HEK293 (cell line): ENCODE measurements at regions not wholly inside any gene's neighbourhood (a gene's known extent, or its start where the extent isn't known, plus 50 kb on each side); places are given as distances from the start of the nearest gene placed in this dataset.

ENCODE experiments used
- CTCF ChIA-PET: fragments of 350-600 bp; formaldehyde crosslinking; extraction: SDS; loops from one replicate; lab custom pipeline; 2021; ENCODE audit warnings: antibody characterized with exemption; lab: Yijun Ruan, JAX
- POLR2A ChIA-PET: fragments of 300-600 bp; formaldehyde crosslinking; extraction: SDS; loops from one replicate; lab custom pipeline; 2020; ENCODE audit warnings: antibody characterized with exemption, inconsistent platforms; lab: Yijun Ruan, JAX
- H3K27ac ChIP-seq: fragments of 200-500 bp; sonication (Bioruptor generic); 2 replicates; pipeline ENCODE4 v1.5.1; 2014; ENCODE audit warnings: low read depth, low read length, control low read depth, inconsistent platforms; ENCODE audit errors: extremely low read depth
- H3K36me3 ChIP-seq, 2 experiments: fragments of 200-500 bp in 1 of 2; sonication (Bioruptor generic) in 1 of 2; 1 replicate in 1 of 2; 2 replicates in 1 of 2; pipeline ENCODE4 v1.5.1; 2014 to 2017; ENCODE audit warnings: inconsistent platforms in 2 of 2, low read length in 2 of 2; ENCODE audit not compliant: control insufficient read depth in 2 of 2, insufficient read depth in 1 of 2
- H3K4me1 ChIP-seq: fragments of 200-500 bp; sonication (Bioruptor generic); 2 replicates; pipeline ENCODE4 v1.5.1; 2014; ENCODE audit warnings: mild to moderate bottlenecking, low read length, inconsistent platforms; ENCODE audit not compliant: control insufficient read depth, insufficient read depth
- H3K4me3 ChIP-seq: 2 replicates; pipeline ENCODE4 v1.5.1; 2011; ENCODE audit warnings: low read depth, mild to moderate bottlenecking, control low read depth, low read length, moderate library complexity
- H3K9me3 ChIP-seq: fragments of 200-500 bp; sonication (Bioruptor generic); 2 replicates; pipeline ENCODE4 v1.5.1; 2014; ENCODE audit warnings: low read depth, low read length, inconsistent platforms; ENCODE audit not compliant: control insufficient read depth, insufficient read depth
- KLF16 ChIP-seq: fragments of 450-650 bp; formaldehyde crosslinking; IDR thresholded peaks from 2 replicates; pipeline ENCODE4 v1.5.1; 2017; ENCODE audit warnings: missing biosample characterization, missing genetic modification characterization
- KLF8 ChIP-seq: fragments of 450-650 bp; formaldehyde crosslinking; IDR thresholded peaks from 2 replicates; pipeline ENCODE4 v1.5.1; 2016; ENCODE audit warnings: missing biosample characterization, missing genetic modification characterization
- MZF1 ChIP-seq: fragments of 450-650 bp; formaldehyde crosslinking; IDR thresholded peaks from 2 replicates; pipeline ENCODE4 v1.5.1; 2017; ENCODE audit warnings: missing biosample characterization, missing genetic modification characterization, borderline replicate concordance
- OSR2 ChIP-seq: fragments of 450-650 bp; formaldehyde crosslinking; IDR thresholded peaks from 2 replicates; pipeline ENCODE4 v1.5.1; 2016; ENCODE audit warnings: missing biosample characterization, missing genetic modification characterization
- OVOL3 ChIP-seq: fragments of 450-650 bp; formaldehyde crosslinking; IDR thresholded peaks from 2 replicates; pipeline ENCODE4 v1.5.1; 2016; ENCODE audit warnings: missing biosample characterization, missing genetic modification characterization
- RBAK ChIP-seq: fragments of 450-650 bp; formaldehyde crosslinking; IDR thresholded peaks from 2 replicates; pipeline ENCODE4 v1.5.1; 2016; ENCODE audit warnings: missing biosample characterization, missing genetic modification characterization
- REST ChIP-seq: fragments of 450-650 bp; formaldehyde crosslinking; IDR thresholded peaks from 2 replicates; pipeline ENCODE4 v1.5.1; 2016; ENCODE audit warnings: missing biosample characterization, missing genetic modification characterization
- SCRT1 ChIP-seq: fragments of 450-650 bp; formaldehyde crosslinking; IDR thresholded peaks from 2 replicates; pipeline ENCODE4 v1.5.1; 2016; ENCODE audit warnings: missing biosample characterization, missing genetic modification characterization, borderline replicate concordance
- SCRT2 ChIP-seq: fragments of 450-650 bp; formaldehyde crosslinking; IDR thresholded peaks from 2 replicates; pipeline ENCODE4 v1.5.1; 2016; ENCODE audit warnings: missing biosample characterization, missing genetic modification characterization
- ZBTB11 ChIP-seq: fragments of 450-650 bp; formaldehyde crosslinking; conservative IDR thresholded peaks from 2 replicates; pipeline ENCODE4 v1.5.1; 2016; ENCODE audit warnings: low read depth, missing biosample characterization, missing genetic modification characterization
- ZBTB26 ChIP-seq: fragments of 450-650 bp; formaldehyde crosslinking; optimal IDR thresholded peaks from 2 replicates; pipeline ENCODE3; 2016; ENCODE audit warnings: missing biosample characterization, mild to moderate bottlenecking, missing genetic modification characterization
- ZBTB8A ChIP-seq: fragments of 450-650 bp; formaldehyde crosslinking; IDR thresholded peaks from 2 replicates; pipeline ENCODE4 v1.5.1; 2016; ENCODE audit warnings: missing biosample characterization, missing genetic modification characterization
- ZNF121 ChIP-seq: fragments of 450-650 bp; formaldehyde crosslinking; IDR thresholded peaks from 2 replicates; pipeline ENCODE4 v1.5.1; 2016; ENCODE audit warnings: missing biosample characterization, missing genetic modification characterization
- ZNF19 ChIP-seq: fragments of 450-650 bp; formaldehyde crosslinking; IDR thresholded peaks from 2 replicates; pipeline ENCODE4; 2016; ENCODE audit warnings: missing biosample characterization, missing genetic modification characterization, low read depth
- ZNF350 ChIP-seq: fragments of 450-650 bp; formaldehyde crosslinking; IDR thresholded peaks from 2 replicates; pipeline ENCODE4 v1.5.0; 2017; ENCODE audit warnings: missing biosample characterization, mild to moderate bottlenecking, missing genetic modification characterization
- ZNF449 ChIP-seq: fragments of 450-650 bp; formaldehyde crosslinking; IDR thresholded peaks from 2 replicates; pipeline ENCODE4 v1.5.1; 2017; ENCODE audit warnings: missing biosample characterization, mild to moderate bottlenecking, missing genetic modification characterization, moderate library complexity
- ZNF555 ChIP-seq: fragments of 450-650 bp; formaldehyde crosslinking; conservative IDR thresholded peaks from 2 replicates; pipeline ENCODE4 v1.5.1; 2017; ENCODE audit warnings: missing biosample characterization, mild to moderate bottlenecking, missing genetic modification characterization, inconsistent platforms
- ZNF629 ChIP-seq: fragments of 450-650 bp; formaldehyde crosslinking; IDR thresholded peaks from 2 replicates; pipeline ENCODE4 v1.5.1; 2017; ENCODE audit warnings: missing biosample characterization, missing genetic modification characterization
- ZNF701 ChIP-seq: fragments of 450-650 bp; formaldehyde crosslinking; IDR thresholded peaks from 2 replicates; pipeline ENCODE4 v1.5.1; 2016; ENCODE audit warnings: missing biosample characterization, missing genetic modification characterization
- ZNF707 ChIP-seq: fragments of 450-650 bp; formaldehyde crosslinking; IDR thresholded peaks from 2 replicates; pipeline ENCODE4 v1.5.1; 2016; ENCODE audit warnings: missing biosample characterization, missing genetic modification characterization
- ZNF843 ChIP-seq: fragments of 450-650 bp; formaldehyde crosslinking; IDR thresholded peaks from 2 replicates; pipeline ENCODE4 v1.5.1; 2016; ENCODE audit warnings: missing biosample characterization, missing genetic modification characterization
- ZSCAN30 ChIP-seq: fragments of 450-650 bp; IDR thresholded peaks from 2 replicates; pipeline ENCODE4 v1.5.1; 2018; ENCODE audit warnings: missing biosample characterization, mild to moderate bottlenecking, missing genetic modification characterization, moderate library complexity
- TF ChIP-seq, protein P1 (sequence below): fragments of 450-650 bp; formaldehyde crosslinking; IDR thresholded peaks from 2 replicates; pipeline ENCODE4 v1.5.1; 2016; ENCODE audit warnings: missing biosample characterization, missing genetic modification characterization, low read depth

GRCh38 chr7:96624954-96625353 lies 84.7 kb downstream of the SEM1 start (continued):
- TF ChIP-seq ZNF449 (tag by site-specific recombination) (no peak), OSR2 (tag by site-specific recombination) (no peak), ZNF701 (no peak), ZNF121 (tag by site-specific recombination) (no peak), ZNF555 (tag by site-specific recombination) (no peak), KLF16 (tag by site-specific recombination) (no peak), REST (tag by site-specific recombination) (no peak), RBAK (tag by site-specific recombination) (no peak)

- CTCF ChIA-PET: no interaction called here
- H3K36me3 ChIP-seq: no peaks in the 10 kb centered on the region
- peaks cover 14% of the 10 kb centered on the region for H3K4me1 ChIP-seq
- H3K4me3 ChIP-seq: no peak overlapping the region
- no peaks in the 10 kb centered on the region for H3K9me3 ChIP-seq
- POLR2A ChIA-PET: no interaction called here
- peak overlapping the region; percentile 36 for H3K27ac ChIP-seq
- no peak for TF ChIP-seq ZBTB26 (tag by site-specific recombination)
- TF ChIP-seq ZNF843 (tag by site-specific recombination): peak; percentile 99
- TF ChIP-seq SCRT1: peak; percentile 94
- TF ChIP-seq OVOL3 (tag by site-specific recombination): peak; percentile 89; the same call in 1 of the 2 replicates
- TF ChIP-seq, protein P1, sequence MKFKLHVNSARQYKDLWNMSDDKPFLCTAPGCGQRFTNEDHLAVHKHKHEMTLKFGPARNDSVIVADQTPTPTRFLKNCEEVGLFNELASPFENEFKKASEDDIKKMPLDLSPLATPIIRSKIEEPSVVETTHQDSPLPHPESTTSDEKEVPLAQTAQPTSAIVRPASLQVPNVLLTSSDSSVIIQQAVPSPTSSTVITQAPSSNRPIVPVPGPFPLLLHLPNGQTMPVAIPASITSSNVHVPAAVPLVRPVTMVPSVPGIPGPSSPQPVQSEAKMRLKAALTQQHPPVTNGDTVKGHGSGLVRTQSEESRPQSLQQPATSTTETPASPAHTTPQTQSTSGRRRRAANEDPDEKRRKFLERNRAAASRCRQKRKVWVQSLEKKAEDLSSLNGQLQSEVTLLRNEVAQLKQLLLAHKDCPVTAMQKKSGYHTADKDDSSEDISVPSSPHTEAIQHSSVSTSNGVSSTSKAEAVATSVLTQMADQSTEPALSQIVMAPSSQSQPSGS (tag by site-specific recombination): peak; percentile 54; the same call in 1 of the 2 replicates
- TF ChIP-seq SCRT2: peak; percentile 70
- TF ChIP-seq ZNF19 (tag by site-specific recombination): peak; percentile 64; the same call in 1 of the 2 replicates
- no peak for TF ChIP-seq ZNF629 (tag by site-specific recombination)
- no peak for TF ChIP-seq ZNF707 (tag by site-specific recombination)
- TF ChIP-seq ZNF350 (tag by site-specific recombination): no peak
- TF ChIP-seq MZF1: peak; percentile 89; the same call in 1 of the 2 replicates
- peak; percentile 93 for TF ChIP-seq ZSCAN30 (tag by site-specific recombination)
- 0 out of 2 replicates have a peak, but pooled peaks have one; percentile 23 for TF ChIP-seq ZBTB11 (tag by site-specific recombination)
- TF ChIP-seq KLF8: no peak
- TF ChIP-seq OSR2 (tag by site-specific recombination): peak; percentile 91
- peak; percentile 28; the same call in 1 of the 2 replicates for TF ChIP-seq ZBTB8A (tag by site-specific recombination)
These were observed 87.7 kb downstream of the SEM1 start for GRCh38 chr7:96621932-96622331.
